PC-3 (cell line): ENCODE measurements at regions not wholly inside any gene's neighbourhood (a gene's known extent, or its start where the extent isn't known, plus 50 kb on each side); places are given as distances from the start of the nearest gene placed in this dataset.

Experiments
- ATAC-seq: fragments of 200-7000 bp; cut with Tn5 transposase; 2 replicates; pipeline ENCODE4 v1.9.1; 2020; ENCODE audit warnings: mild to moderate bottlenecking, moderate library complexity
- BruUV-seq: library from RNA; stranded (reverse); fragments of 400-500 nt; replicated peaks from 2 replicates; lab custom pipeline; 2021; lab: Mats Ljungman, UMichigan
- CTCF ChIA-PET: fragments of 300-600 bp; sonication (Branson Sonifier 250); formaldehyde crosslinking; loops from one replicate; lab custom pipeline; 2022; ENCODE audit warnings: antibody characterized with exemption; lab: Charles Lee
- POLR2A ChIA-PET: fragments of 300-600 bp; sonication (Branson Sonifier 250); formaldehyde crosslinking; loops from one replicate; lab custom pipeline; 2022; ENCODE audit warnings: antibody characterized with exemption; ENCODE audit not compliant: unreplicated experiment; lab: Charles Lee
- DNase-seq: peaks from one replicate; pipeline ENCODE4 v3.0.0-alpha.2; 2015
- H2AFZ ChIP-seq: fragments of 300-600 bp; sonication (generic); 2 replicates; pipeline ENCODE4 v1.6.0; 2016; ENCODE audit warnings: antibody characterized with exemption, low read length
- H3F3A ChIP-seq: fragments of 300-600 bp; sonication (generic); one replicate; pipeline ENCODE4 v1.6.0; 2017; ENCODE audit warnings: antibody characterized with exemption, low read length, control low read depth, mild to moderate bottlenecking; ENCODE audit not compliant: unreplicated experiment
- H3K27ac ChIP-seq: fragments of 300-600 bp; sonication (generic); 2 replicates; pipeline ENCODE4 v1.5.1; 2016; ENCODE audit warnings: mild to moderate bottlenecking, low read length
- H3K27me3 ChIP-seq: fragments of 300-600 bp; sonication (generic); 2 replicates; pipeline ENCODE4 v1.6.1; 2016; ENCODE audit warnings: low read length, mixed read lengths
- H3K36me3 ChIP-seq: fragments of 300-600 bp; sonication (generic); 2 replicates; pipeline ENCODE4 v1.6.1; 2016; ENCODE audit warnings: low read depth, mixed run types, low read length, mixed read lengths
- H3K4me1 ChIP-seq: fragments of 300-600 bp; sonication (generic); 2 replicates; pipeline ENCODE4 v1.5.1; 2016; ENCODE audit warnings: low read length; ENCODE audit not compliant: insufficient read depth
- H3K4me2 ChIP-seq: fragments of 300-600 bp; sonication (generic); 2 replicates; pipeline ENCODE4 v1.6.0; 2016; ENCODE audit warnings: low read length
- H3K4me3 ChIP-seq: fragments of 300-600 bp; sonication (generic); 2 replicates; pipeline ENCODE4 v1.5.1; 2016; ENCODE audit warnings: mild to moderate bottlenecking, low read length, mixed read lengths
- H3K79me2 ChIP-seq: fragments of 300-600 bp; sonication (generic); 2 replicates; pipeline ENCODE4 v1.6.1; 2017; ENCODE audit warnings: low read length, mixed read lengths
- H3K9ac ChIP-seq: fragments of 300-600 bp; sonication (generic); 2 replicates; pipeline ENCODE4 v1.6.0; 2016; ENCODE audit warnings: mild to moderate bottlenecking, low read length
- H3K9me2 ChIP-seq: fragments of 300-600 bp; sonication (generic); replicated peaks from 2 replicates; pipeline ENCODE4 v1.6.1; 2016; ENCODE audit warnings: mixed run types, low read length, mixed read lengths
- H3K9me3 ChIP-seq: fragments of 300-600 bp; sonication (generic); 2 replicates; pipeline ENCODE4 v1.6.1; 2016; ENCODE audit warnings: low read length, mixed read lengths
- H4K20me1 ChIP-seq: fragments of 300-600 bp; sonication (generic); 2 replicates; pipeline ENCODE4 v1.6.1; 2016; ENCODE audit warnings: low read length, mixed read lengths
- EZH2 ChIP-seq: fragments of 300-600 bp; sonication (generic); IDR thresholded peaks from one replicate; pipeline ENCODE4 v1.6.1; 2017; ENCODE audit warnings: antibody characterized with exemption, mild to moderate bottlenecking, low read length; ENCODE audit not compliant: unreplicated experiment
- EZH2phosphoT487 ChIP-seq: fragments of 300-600 bp; sonication (generic); IDR thresholded peaks from 2 replicates; pipeline ENCODE4 v1.6.1; 2018; ENCODE audit warnings: mild to moderate bottlenecking, antibody characterized with exemption, low read length, borderline replicate concordance
- intact Hi-C: fragments of 100-400 bp; cut with micrococcal nuclease; formaldehyde crosslinking; loops from 2 replicates; pipeline ENCODE4 v1.9.0; 2023
- TF ChIP-seq, protein P1 (sequence below): fragments of 300-600 bp; sonication (generic); conservative IDR thresholded peaks from 2 replicates; pipeline ENCODE4 v1.5.1; 2017; ENCODE audit warnings: antibody characterized with exemption, low read depth, mild to moderate bottlenecking, low read length

DNA sequence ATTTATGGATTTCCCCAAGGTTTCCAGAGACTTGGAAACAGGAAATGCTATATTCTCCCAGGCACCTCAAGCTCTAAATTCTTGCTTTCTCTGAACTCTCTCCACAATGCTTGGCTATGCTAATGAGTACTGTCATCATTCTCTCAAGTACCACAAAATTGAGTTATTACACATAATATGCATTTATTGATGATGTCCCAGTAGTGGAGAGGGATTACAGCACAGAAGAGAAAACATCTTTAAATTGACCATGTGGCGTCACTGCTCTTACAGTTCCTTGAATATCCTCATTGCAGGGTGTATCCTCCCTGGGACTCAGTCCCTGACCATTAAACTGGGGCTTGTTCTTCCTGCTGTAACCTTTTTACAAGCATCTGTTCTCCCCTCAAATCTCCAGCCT, 681.1 kb upstream of the FANCL start:
- Histone ChIP-seq H2AFZ (no peak overlapping the region), H3K9me2 (no peaks in the 10 kb centered on the region), H3K9ac (no peak overlapping the region), H3K79me2 (no peaks in the 10 kb centered on the region), H3K4me2 (no peak overlapping the region), H4K20me1 (no peaks in the 10 kb centered on the region), H3K9me3 (no peaks in the 10 kb centered on the region), H3K36me3 (no peaks in the 10 kb centered on the region), H3K27ac (no peak overlapping the region), H3K4me1 (no peaks in the 10 kb centered on the region), H3F3A (no peaks in the 10 kb centered on the region), H3K27me3 (peaks cover 31% of the 10 kb centered on the region), H3K4me3 (no peak overlapping the region)
- intact Hi-C loops = no loop called here
- DNase-seq (no peak), ATAC-seq (no peak)
- no TSS peak for BruUV-seq
- TF ChIP-seq EZH2phosphoT487 (no peak), EZH2 (no peak)
- TF ChIP-seq, protein P1, sequence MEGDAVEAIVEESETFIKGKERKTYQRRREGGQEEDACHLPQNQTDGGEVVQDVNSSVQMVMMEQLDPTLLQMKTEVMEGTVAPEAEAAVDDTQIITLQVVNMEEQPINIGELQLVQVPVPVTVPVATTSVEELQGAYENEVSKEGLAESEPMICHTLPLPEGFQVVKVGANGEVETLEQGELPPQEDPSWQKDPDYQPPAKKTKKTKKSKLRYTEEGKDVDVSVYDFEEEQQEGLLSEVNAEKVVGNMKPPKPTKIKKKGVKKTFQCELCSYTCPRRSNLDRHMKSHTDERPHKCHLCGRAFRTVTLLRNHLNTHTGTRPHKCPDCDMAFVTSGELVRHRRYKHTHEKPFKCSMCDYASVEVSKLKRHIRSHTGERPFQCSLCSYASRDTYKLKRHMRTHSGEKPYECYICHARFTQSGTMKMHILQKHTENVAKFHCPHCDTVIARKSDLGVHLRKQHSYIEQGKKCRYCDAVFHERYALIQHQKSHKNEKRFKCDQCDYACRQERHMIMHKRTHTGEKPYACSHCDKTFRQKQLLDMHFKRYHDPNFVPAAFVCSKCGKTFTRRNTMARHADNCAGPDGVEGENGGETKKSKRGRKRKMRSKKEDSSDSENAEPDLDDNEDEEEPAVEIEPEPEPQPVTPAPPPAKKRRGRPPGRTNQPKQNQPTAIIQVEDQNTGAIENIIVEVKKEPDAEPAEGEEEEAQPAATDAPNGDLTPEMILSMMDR = no peak
- ChIA-PET CTCF (no interaction called here), POLR2A (no interaction called here)

- H3K4me2 ChIP-seq = no peak overlapping the region
- no peak overlapping the region for H3K9ac ChIP-seq
- H4K20me1 ChIP-seq = no peaks in the 10 kb centered on the region
- H3K27me3 ChIP-seq = peaks cover 31% of the 10 kb centered on the region
- TF ChIP-seq EZH2phosphoT487 (no peak), EZH2 (no peak)
- TF ChIP-seq, protein P1 = no peak
- ChIA-PET POLR2A (no interaction called here), CTCF (no interaction called here)
- BruUV-seq = no TSS peak
- H3K4me3 ChIP-seq = no peak overlapping the region
- no peaks in the 10 kb centered on the region for H3K9me3 ChIP-seq
- no peak for DNase-seq
- ATAC-seq = no peak
- intact Hi-C loops = no loop called here
- H2AFZ ChIP-seq = no peak overlapping the region
- H3K27ac ChIP-seq = no peak overlapping the region
- no peaks in the 10 kb centered on the region for H3K4me1 ChIP-seq
- no peaks in the 10 kb centered on the region for H3K79me2 ChIP-seq
- H3F3A ChIP-seq = no peaks in the 10 kb centered on the region
- no peaks in the 10 kb centered on the region for H3K36me3 ChIP-seq
- H3K9me2 ChIP-seq = no peaks in the 10 kb centered on the region
Measured at GRCh38 chr2:58921676-58922075, 680.6 kb upstream of the FANCL start.

- no peak overlapping the region for H2AFZ ChIP-seq
- CTCF ChIA-PET = no interaction called here
- H3K4me2 ChIP-seq = no peak overlapping the region
- no peak overlapping the region for H3K9ac ChIP-seq
- H3K36me3 ChIP-seq = no peaks in the 10 kb centered on the region
- intact Hi-C loops = no loop called here
- ATAC-seq (no peak), DNase-seq (no peak)
- no peaks in the 10 kb centered on the region for H3K9me2 ChIP-seq
- no TSS peak for BruUV-seq
- POLR2A ChIA-PET = no interaction called here
- no peaks in the 10 kb centered on the region for H3K4me1 ChIP-seq
- H3K9me3 ChIP-seq = no peaks in the 10 kb centered on the region
- no peaks in the 10 kb centered on the region for H3K79me2 ChIP-seq
- TF ChIP-seq, protein P1 = no peak
- no peak for TF ChIP-seq EZH2
- TF ChIP-seq EZH2phosphoT487 = no peak
- H3K27me3 ChIP-seq = peaks cover 37% of the 10 kb centered on the region
- no peak overlapping the region for H3K4me3 ChIP-seq
- H4K20me1 ChIP-seq = no peaks in the 10 kb centered on the region
- H3K27ac ChIP-seq = no peak overlapping the region
- no peaks in the 10 kb centered on the region for H3F3A ChIP-seq
Measured at GRCh38 chr2:58920001-58920400, 678.9 kb upstream of the FANCL start.
